HepG2 (cell line): ENCODE measurements at regions not wholly inside any gene's neighbourhood (a gene's known extent, or its start where the extent isn't known, plus 50 kb on each side); places are given as distances from the start of the nearest gene placed in this dataset.

ENCODE experiments used
- SKIL ChIP-seq: sonication (generic); formaldehyde crosslinking; IDR thresholded peaks from 2 replicates; pipeline ENCODE4 v1.8.0; 2022; ENCODE audit warnings: missing genetic modification reagents, mild to moderate bottlenecking, moderate library complexity, borderline replicate concordance
- TF ChIP-seq, protein P1 (sequence below): IDR thresholded peaks from 2 replicates; pipeline ENCODE4 v1.6.1; 2016

GRCh38 chr21:16873596-16873995 lies 639.2 kb upstream of the CXADR start:
- TF ChIP-seq, protein P1, sequence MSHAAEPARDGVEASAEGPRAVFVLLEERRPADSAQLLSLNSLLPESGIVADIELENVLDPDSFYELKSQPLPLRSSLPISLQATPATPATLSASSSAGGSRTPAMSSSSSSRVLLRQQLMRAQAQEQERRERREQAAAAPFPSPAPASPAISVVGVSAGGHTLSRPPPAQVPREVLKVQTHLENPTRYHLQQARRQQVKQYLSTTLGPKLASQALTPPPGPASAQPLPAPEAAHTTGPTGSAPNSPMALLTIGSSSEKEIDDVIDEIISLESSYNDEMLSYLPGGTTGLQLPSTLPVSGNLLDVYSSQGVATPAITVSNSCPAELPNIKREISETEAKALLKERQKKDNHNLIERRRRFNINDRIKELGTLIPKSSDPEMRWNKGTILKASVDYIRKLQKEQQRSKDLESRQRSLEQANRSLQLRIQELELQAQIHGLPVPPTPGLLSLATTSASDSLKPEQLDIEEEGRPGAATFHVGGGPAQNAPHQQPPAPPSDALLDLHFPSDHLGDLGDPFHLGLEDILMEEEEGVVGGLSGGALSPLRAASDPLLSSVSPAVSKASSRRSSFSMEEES, result no peak
- TF ChIP-seq SKIL (CRISPR knock-in tag), result no peak
